ENCODE measurements at regions not wholly inside any gene's neighbourhood (a gene's known extent, or its start where the extent isn't known, plus 50 kb on each side); places are given as distances from the start of the nearest gene placed in this dataset.

DNA sequence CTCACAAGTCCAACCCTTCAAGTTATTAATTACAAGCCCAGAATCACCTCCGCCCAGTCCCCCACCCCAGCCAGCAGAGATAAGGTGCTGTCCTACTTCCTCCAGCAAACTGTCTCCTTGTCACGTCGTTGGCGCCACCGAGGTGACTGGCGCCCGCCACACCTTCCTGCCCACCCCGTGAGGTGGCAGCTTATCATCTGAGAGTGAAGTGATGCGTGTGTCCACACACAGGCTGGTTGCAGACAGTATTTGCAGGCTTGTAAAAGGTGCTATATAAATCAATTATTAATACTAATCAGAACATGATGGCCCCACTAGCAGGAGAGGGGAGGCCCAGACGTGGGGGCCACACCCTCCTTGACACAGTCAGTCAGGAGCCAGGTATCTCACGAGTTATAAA lies 786.6 kb upstream of the TBX3 start:
- TF ChIP-seq C11orf30 (IDR thresholded peaks at IDR 0.05; ENCODE audit: low read depth) (no peak), RNF2 (IDR thresholded peaks at IDR 0.05) (no peak), CHD4 (IDR thresholded peaks at IDR 0.05; ENCODE audit: insufficient read depth, insufficient replicate concordance, low read depth, low read length, poor library complexity, severe bottlenecking) (no peak), ADNP (tag; IDR thresholded peaks at IDR 0.05) (no peak), NRF1 (conservative IDR thresholded peaks at IDR 0.05 in 1 of 2, IDR thresholded peaks at IDR 0.05 in 1 of 2) (no peak), HEY1 (CRISPR knock-in tag; IDR thresholded peaks at IDR 0.05; ENCODE audit: borderline replicate concordance) (no peak), POLR2AphosphoS2 (IDR thresholded peaks at IDR 0.05; ENCODE audit: low read length) (no peak), U2AF2 (optimal IDR thresholded peaks at IDR 0.05; ENCODE audit: low read depth, low read length) (no peak)
- TF ChIP-seq, protein P1, sequence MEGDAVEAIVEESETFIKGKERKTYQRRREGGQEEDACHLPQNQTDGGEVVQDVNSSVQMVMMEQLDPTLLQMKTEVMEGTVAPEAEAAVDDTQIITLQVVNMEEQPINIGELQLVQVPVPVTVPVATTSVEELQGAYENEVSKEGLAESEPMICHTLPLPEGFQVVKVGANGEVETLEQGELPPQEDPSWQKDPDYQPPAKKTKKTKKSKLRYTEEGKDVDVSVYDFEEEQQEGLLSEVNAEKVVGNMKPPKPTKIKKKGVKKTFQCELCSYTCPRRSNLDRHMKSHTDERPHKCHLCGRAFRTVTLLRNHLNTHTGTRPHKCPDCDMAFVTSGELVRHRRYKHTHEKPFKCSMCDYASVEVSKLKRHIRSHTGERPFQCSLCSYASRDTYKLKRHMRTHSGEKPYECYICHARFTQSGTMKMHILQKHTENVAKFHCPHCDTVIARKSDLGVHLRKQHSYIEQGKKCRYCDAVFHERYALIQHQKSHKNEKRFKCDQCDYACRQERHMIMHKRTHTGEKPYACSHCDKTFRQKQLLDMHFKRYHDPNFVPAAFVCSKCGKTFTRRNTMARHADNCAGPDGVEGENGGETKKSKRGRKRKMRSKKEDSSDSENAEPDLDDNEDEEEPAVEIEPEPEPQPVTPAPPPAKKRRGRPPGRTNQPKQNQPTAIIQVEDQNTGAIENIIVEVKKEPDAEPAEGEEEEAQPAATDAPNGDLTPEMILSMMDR (IDR thresholded peaks at IDR 0.05 in 2 of 3, conservative IDR thresholded peaks at IDR 0.05 in 1 of 3; ENCODE audit: insufficient read depth in 2 of 3, low read depth in 1 of 3, low read length in 3 of 3), result no peak

Measured in K562 (cell line).